H9 (cell line): ENCODE measurements at regions not wholly inside any gene's neighbourhood (a gene's known extent, or its start where the extent isn't known, plus 50 kb on each side); places are given as distances from the start of the nearest gene placed in this dataset.

ENCODE experiments used
- DNase-seq: peaks from one replicate; pipeline ENCODE4 v3.0.0-alpha.2; 2017
- H2AFZ ChIP-seq: one replicate; pipeline ENCODE4 v1.6.1; 2013; ENCODE audit warnings: mild to moderate bottlenecking, low read length, control low read depth, moderate library complexity
- H2AK5ac ChIP-seq: 2 replicates; pipeline ENCODE4 v1.6.1; 2013; ENCODE audit warnings: low read length, control low read depth, mixed read lengths; ENCODE audit not compliant: insufficient read length
- H2BK120ac ChIP-seq: one replicate; pipeline ENCODE4 v1.6.1; 2013; ENCODE audit warnings: low read depth, mild to moderate bottlenecking, low read length, control low read depth, inconsistent platforms; ENCODE audit not compliant: poor library complexity, severe bottlenecking
- H2BK12ac ChIP-seq: 2 replicates; pipeline ENCODE4 v1.6.1; 2013; ENCODE audit warnings: low read length, control low read depth, mixed read lengths, low read depth; ENCODE audit not compliant: insufficient read length
- H2BK15ac ChIP-seq: 2 replicates; pipeline ENCODE4 v1.6.1; 2013; ENCODE audit warnings: low read depth, low read length, control low read depth
- H2BK20ac ChIP-seq: one replicate; pipeline ENCODE4 v1.6.1; 2013; ENCODE audit warnings: low read depth, mild to moderate bottlenecking, low read length, control low read depth, inconsistent platforms; ENCODE audit not compliant: poor library complexity, severe bottlenecking
- H2BK5ac ChIP-seq: 2 replicates; pipeline ENCODE4 v1.6.1; 2013; ENCODE audit warnings: low read length, control low read depth, mixed read lengths; ENCODE audit not compliant: insufficient read length
- H3K14ac ChIP-seq: 2 replicates; pipeline ENCODE4 v1.6.1; 2013; ENCODE audit warnings: low read length, control low read depth; ENCODE audit not compliant: insufficient read depth
- H3K18ac ChIP-seq: 2 replicates; pipeline ENCODE4 v1.6.1; 2013; ENCODE audit warnings: low read depth, mild to moderate bottlenecking, mixed read lengths, low read length, control low read depth; ENCODE audit not compliant: insufficient read length
- H3K23ac ChIP-seq: 2 replicates; pipeline ENCODE4 v1.6.1; 2013; ENCODE audit warnings: low read length, control low read depth, mixed read lengths, low read depth; ENCODE audit not compliant: insufficient read length
- H3K23me2 ChIP-seq: 2 replicates; pipeline ENCODE4 v1.6.1; 2013; ENCODE audit warnings: low read depth, mild to moderate bottlenecking, mixed read lengths, low read length, control low read depth; ENCODE audit not compliant: insufficient read length, poor library complexity, severe bottlenecking
- H3K27ac ChIP-seq: 2 replicates; pipeline ENCODE4 v1.5.1; 2013; ENCODE audit warnings: low read length, control low read depth, mixed read lengths, low read depth; ENCODE audit not compliant: insufficient read length
- H3K27me3 ChIP-seq: 2 replicates; pipeline ENCODE4 v1.6.1; 2013; ENCODE audit warnings: low read length, control low read depth, inconsistent platforms; ENCODE audit not compliant: insufficient read depth
- H3K4ac ChIP-seq: 2 replicates; pipeline ENCODE4 v1.6.1; 2013; ENCODE audit warnings: low read depth, mild to moderate bottlenecking, control low read depth, inconsistent platforms, low read length, moderate library complexity
- H3K4me1 ChIP-seq: 2 replicates; pipeline ENCODE4 v1.6.1; 2013; ENCODE audit warnings: low read length, control low read depth, inconsistent platforms; ENCODE audit not compliant: insufficient read depth
- H3K4me2 ChIP-seq: 2 replicates; pipeline ENCODE4 v1.6.1; 2013; ENCODE audit warnings: low read length, control low read depth, mixed read lengths; ENCODE audit not compliant: insufficient read length, insufficient read depth
- H3K56ac ChIP-seq: 2 replicates; pipeline ENCODE4 v1.6.1; 2013; ENCODE audit warnings: low read depth, mild to moderate bottlenecking, mixed read lengths, low read length, control low read depth; ENCODE audit not compliant: insufficient read length
- H3K79me1 ChIP-seq: 2 replicates; pipeline ENCODE4 v1.6.1; 2013; ENCODE audit warnings: low read depth, mild to moderate bottlenecking, moderate library complexity, low read length, control low read depth, inconsistent platforms; ENCODE audit not compliant: insufficient read depth, poor library complexity, severe bottlenecking
- H3K79me2 ChIP-seq: 2 replicates; pipeline ENCODE4 v1.6.1; 2013; ENCODE audit warnings: low read length, control low read depth, inconsistent platforms; ENCODE audit not compliant: insufficient read depth
- H3K9ac ChIP-seq: 2 replicates; pipeline ENCODE4 v1.6.1; 2013; ENCODE audit warnings: low read length, control low read depth, mixed read lengths; ENCODE audit not compliant: insufficient read length; ENCODE audit errors: extremely low read depth
- H3K9me3 ChIP-seq: one replicate; pipeline ENCODE4 v1.6.1; 2013; ENCODE audit warnings: low read depth, low read length, inconsistent platforms; ENCODE audit not compliant: control insufficient read depth
- H3T11ph ChIP-seq: one replicate; pipeline ENCODE4 v1.6.1; 2013; ENCODE audit warnings: mild to moderate bottlenecking, low read length, control low read depth, inconsistent platforms
- H4K20me1 ChIP-seq: one replicate; pipeline ENCODE4 v1.6.1; 2013; ENCODE audit not compliant: control insufficient read depth, insufficient read length, insufficient read depth
- H4K5ac ChIP-seq: 2 replicates; pipeline ENCODE4 v1.6.1; 2013; ENCODE audit warnings: low read depth, mild to moderate bottlenecking, mixed read lengths, low read length, control low read depth; ENCODE audit not compliant: insufficient read length
- H4K8ac ChIP-seq: replicated peaks from 2 replicates; pipeline ENCODE4 v1.6.1; 2013; ENCODE audit warnings: low read length, control low read depth, mixed read lengths, low read depth; ENCODE audit not compliant: insufficient read length
- H4K91ac ChIP-seq: 2 replicates; pipeline ENCODE4 v1.6.1; 2013; ENCODE audit warnings: low read depth, mild to moderate bottlenecking, moderate library complexity, mixed read lengths, low read length, control low read depth; ENCODE audit not compliant: insufficient read length
- H3K27ac Mint-ChIP-seq, 3 experiments: 2 replicates in 2 of 3; 3 replicates in 1 of 3; pipeline ENCODE4 v1.8.0; 2020 to 2021; ENCODE audit warnings: mixed read lengths in 3 of 3, mild to moderate bottlenecking in 1 of 3, moderate library complexity in 1 of 3
- H3K27me3 Mint-ChIP-seq: 2 replicates; pipeline ENCODE4 v1.8.0; 2021; ENCODE audit warnings: low read depth, mild to moderate bottlenecking, moderate library complexity, mixed read lengths
- H3K36me3 Mint-ChIP-seq, 3 experiments: 2 replicates in 2 of 3; 3 replicates in 1 of 3; pipeline ENCODE4 v1.8.0; 2020 to 2021; ENCODE audit warnings: low read depth in 3 of 3, mixed read lengths in 3 of 3; ENCODE audit not compliant: insufficient read depth in 1 of 3
- H3K4me1 Mint-ChIP-seq, 2 experiments: 2 replicates each; pipeline ENCODE4 v1.8.0; 2020; ENCODE audit warnings: mixed read lengths in 2 of 2
- H3K4me3 Mint-ChIP-seq, 2 experiments: 2 replicates in 1 of 2; 3 replicates in 1 of 2; pipeline ENCODE4 v1.8.0; 2020 to 2021; ENCODE audit warnings: mild to moderate bottlenecking in 2 of 2, mixed read lengths in 2 of 2, moderate library complexity in 1 of 2
- H3K9me3 Mint-ChIP-seq, 2 experiments: 2 replicates in 1 of 2; 3 replicates in 1 of 2; pipeline ENCODE4 v1.8.0; 2020; ENCODE audit warnings: mild to moderate bottlenecking in 2 of 2, mixed read lengths in 2 of 2, moderate library complexity in 1 of 2
- WGBS: extraction: QIAGEN DNeasy Blood & Tissue Kit; methylation state at CpG from one replicate; pipeline ENCODE4 v1.1.7; 2013; ENCODE audit warnings: missing lambda C conversion rate, low lambda C conversion rate, mixed read lengths; ENCODE audit not compliant: insufficient read length; ENCODE audit errors: extremely low coverage; 5-methylcytosine and 5-hydroxymethylcytosine counted together
- TF ChIP-seq, protein P1 (sequence below): fragments of 200-600 bp; sonication (generic); conservative IDR thresholded peaks from 3 replicates; pipeline ENCODE4 v1.8.0; 2021; ENCODE audit warnings: antibody characterized with exemption, mild to moderate bottlenecking

DNA sequence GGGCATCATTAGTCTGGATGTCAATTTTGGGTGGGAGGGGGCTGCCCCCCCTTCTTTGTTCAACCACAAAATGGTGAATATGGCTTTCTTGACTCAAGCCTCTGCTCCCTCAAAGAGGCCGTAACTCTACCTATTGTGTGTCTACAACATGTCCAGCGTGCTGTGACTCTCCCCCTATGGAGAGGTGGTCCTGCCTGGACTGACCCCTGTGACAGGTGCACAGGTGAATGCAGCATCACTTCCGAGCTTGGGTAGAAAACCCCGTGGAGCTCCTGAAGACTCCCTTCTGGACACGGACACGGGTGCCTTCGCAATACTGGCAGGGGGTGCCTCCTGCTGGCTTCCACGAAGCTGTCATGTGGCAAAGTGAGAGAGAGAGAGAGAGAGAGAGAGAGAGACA is 397.8 kb downstream of the GALR1 start:
- no peak for DNase-seq
- Histone ChIP-seq H4K91ac (no peak overlapping the region), H4K20me1 (no peaks in the 10 kb centered on the region), H3K14ac (no peak overlapping the region), H3K4me2 (no peak overlapping the region), H2BK15ac (0 out of 2 replicates have a peak overlapping the region, but pooled peaks have one; percentile 75), H3K79me1 (no peaks in the 10 kb centered on the region), H2BK5ac (no peak overlapping the region), H2BK20ac (no peak overlapping the region), H3K18ac (no peak overlapping the region), H2BK120ac (no peak overlapping the region), H2BK12ac (no peak overlapping the region), H3K9me3 (no peaks in the 10 kb centered on the region), H2AFZ (no peak overlapping the region), H4K8ac (no peak overlapping the region), H3K79me2 (no peaks in the 10 kb centered on the region), H3K56ac (no peak overlapping the region), H3K23ac (no peak overlapping the region), H3T11ph (no peak overlapping the region), H3K27me3 (no peaks in the 10 kb centered on the region), H3K4ac (no peak overlapping the region), H3K23me2 (no peaks in the 10 kb centered on the region), H3K4me1 (no peaks in the 10 kb centered on the region), H3K9ac (no peak overlapping the region), H2AK5ac (no peak overlapping the region), H3K27ac (no peak overlapping the region), H4K5ac (no peak overlapping the region)
- Mint-ChIP-seq H3K27me3 (peaks cover 9% of the 10 kb centered on the region), H3K4me3 (no peak overlapping the region), H3K36me3 (no peaks in the 10 kb centered on the region), H3K4me1 (peaks cover 6 to 8% of the 10 kb centered on the region in 2 experiments), H3K27ac (0 out of 7 replicates have a peak overlapping the region, but pooled peaks of 1 of the 3 experiments have one; percentile 18), H3K9me3 (peaks cover 4 to 5% of the 10 kb centered on the region in 2 experiments; a peak in 2 of 5 replicates)
- TF ChIP-seq, protein P1, sequence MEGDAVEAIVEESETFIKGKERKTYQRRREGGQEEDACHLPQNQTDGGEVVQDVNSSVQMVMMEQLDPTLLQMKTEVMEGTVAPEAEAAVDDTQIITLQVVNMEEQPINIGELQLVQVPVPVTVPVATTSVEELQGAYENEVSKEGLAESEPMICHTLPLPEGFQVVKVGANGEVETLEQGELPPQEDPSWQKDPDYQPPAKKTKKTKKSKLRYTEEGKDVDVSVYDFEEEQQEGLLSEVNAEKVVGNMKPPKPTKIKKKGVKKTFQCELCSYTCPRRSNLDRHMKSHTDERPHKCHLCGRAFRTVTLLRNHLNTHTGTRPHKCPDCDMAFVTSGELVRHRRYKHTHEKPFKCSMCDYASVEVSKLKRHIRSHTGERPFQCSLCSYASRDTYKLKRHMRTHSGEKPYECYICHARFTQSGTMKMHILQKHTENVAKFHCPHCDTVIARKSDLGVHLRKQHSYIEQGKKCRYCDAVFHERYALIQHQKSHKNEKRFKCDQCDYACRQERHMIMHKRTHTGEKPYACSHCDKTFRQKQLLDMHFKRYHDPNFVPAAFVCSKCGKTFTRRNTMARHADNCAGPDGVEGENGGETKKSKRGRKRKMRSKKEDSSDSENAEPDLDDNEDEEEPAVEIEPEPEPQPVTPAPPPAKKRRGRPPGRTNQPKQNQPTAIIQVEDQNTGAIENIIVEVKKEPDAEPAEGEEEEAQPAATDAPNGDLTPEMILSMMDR, result no peak
- no CpG with 5 or more reads among the region's 8 CpGs for WGBS
